Amniotic epithelial cell (primary cell): ENCODE measurements at regions not wholly inside any gene's neighbourhood (a gene's known extent, or its start where the extent isn't known, plus 50 kb on each side); places are given as distances from the start of the nearest gene placed in this dataset.
"Not testable (repeated sequence)": the region's sequence is repeated elsewhere in the genome, so short reads cannot be mapped to it uniquely, and the experiment has no call there.

Experiments
- DNase-seq: peaks from one replicate; pipeline ENCODE4 v3.0.0-alpha.2; 2010; ENCODE audit warnings: low read depth

- no peak for DNase-seq
Observed at GRCh38 chr2:49861821-49862220, 707.5 kb upstream of the FSHR start.

- DNase-seq, result no peak
Observed at GRCh38 chr2:49860834-49861233, 706.5 kb upstream of the FSHR start.

GRCh38 chr2:49860170-49860569 lies 705.9 kb upstream of the FSHR start:
- no peak for DNase-seq

GRCh38 chr2:49858657-49859056 lies 704.3 kb upstream of the FSHR start:
- no peak for DNase-seq

- DNase-seq, result no peak
Observed at GRCh38 chr2:49858113-49858490, 703.8 kb upstream of the FSHR start.

GRCh38 chr2:49857371-49858112 lies 703.2 kb upstream of the FSHR start:
- DNase-seq, result no peak

GRCh38 chr2:49845671-49846070 lies 691.4 kb upstream of the FSHR start:
- no peak for DNase-seq

- DNase-seq, result no peak
Observed at GRCh38 chr2:49845021-49845420, 690.7 kb upstream of the FSHR start.

- DNase-seq, result not testable (repeated sequence)
Observed at GRCh38 chr2:49844113-49844512, 689.8 kb upstream of the FSHR start.

- DNase-seq, result no peak
Observed at GRCh38 chr2:49843314-49843713, 689.0 kb upstream of the FSHR start.

- DNase-seq, result no peak
Observed at GRCh38 chr2:49840428-49840975, 686.2 kb upstream of the FSHR start.

- no peak for DNase-seq
Observed at GRCh38 chr2:49839818-49840217, 685.5 kb upstream of the FSHR start.

- DNase-seq, result no peak
Observed at GRCh38 chr2:49837561-49838293, 683.4 kb upstream of the FSHR start.

GRCh38 chr2:49836017-49836416 lies 681.7 kb upstream of the FSHR start:
- no peak for DNase-seq

- DNase-seq, result no peak
Observed at GRCh38 chr2:49834433-49834832, 680.1 kb upstream of the FSHR start.

- no peak for DNase-seq
Observed at GRCh38 chr2:49832555-49832954, 678.2 kb upstream of the FSHR start.

GRCh38 chr2:49831698-49832367 lies 677.5 kb upstream of the FSHR start:
- no peak for DNase-seq

GRCh38 chr2:49830846-49831245 lies 676.5 kb upstream of the FSHR start:
- DNase-seq, result no peak

- DNase-seq, result no peak
Observed at GRCh38 chr2:49827366-49827765, 673.1 kb upstream of the FSHR start.

GRCh38 chr2:49813208-49813607 lies 658.9 kb upstream of the FSHR start:
- no peak for DNase-seq

GRCh38 chr2:49812730-49813129 lies 658.4 kb upstream of the FSHR start:
- no peak for DNase-seq

GRCh38 chr2:49811502-49811901 lies 657.2 kb upstream of the FSHR start:
- no peak for DNase-seq

GRCh38 chr2:49807689-49808088 lies 653.4 kb upstream of the FSHR start:
- no peak for DNase-seq
